Progenitor cell of endocrine pancreas (in vitro differentiated cells): ENCODE measurements at regions not wholly inside any gene's neighbourhood (a gene's known extent, or its start where the extent isn't known, plus 50 kb on each side); places are given as distances from the start of the nearest gene placed in this dataset.

Experiments used
- DNase-seq: peaks from one replicate; pipeline ENCODE4 v3.0.0; 2021; ENCODE audit warnings: low spot score; ENCODE audit not compliant: unreplicated experiment
- H3K27ac Mint-ChIP-seq: 2 replicates; pipeline ENCODE4 v1.8.0; 2021; ENCODE audit warnings: mild to moderate bottlenecking, moderate library complexity, mixed read lengths
- H3K27me3 Mint-ChIP-seq: 2 replicates; pipeline ENCODE4 v1.8.0; 2021; ENCODE audit warnings: mixed read lengths
- H3K36me3 Mint-ChIP-seq: 2 replicates; pipeline ENCODE4 v1.8.0; 2022; ENCODE audit warnings: mixed read lengths; ENCODE audit not compliant: insufficient read depth
- H3K4me1 Mint-ChIP-seq: 2 replicates; pipeline ENCODE4 v1.8.0; 2021; ENCODE audit warnings: low read depth, mixed read lengths
- H3K4me3 Mint-ChIP-seq: 2 replicates; pipeline ENCODE4 v1.8.0; 2021; ENCODE audit warnings: low read depth, mild to moderate bottlenecking, moderate library complexity, mixed read lengths
- H3K9me3 Mint-ChIP-seq: 2 replicates; pipeline ENCODE4 v1.8.0; 2021; ENCODE audit warnings: low read depth, mixed read lengths
- CTCF ChIP-seq: fragments of 200-600 bp; sonication (generic); IDR thresholded peaks from one replicate; pipeline ENCODE4 v1.5.0; 2021; ENCODE audit warnings: antibody characterized with exemption, mild to moderate bottlenecking; ENCODE audit not compliant: unreplicated experiment

DNA sequence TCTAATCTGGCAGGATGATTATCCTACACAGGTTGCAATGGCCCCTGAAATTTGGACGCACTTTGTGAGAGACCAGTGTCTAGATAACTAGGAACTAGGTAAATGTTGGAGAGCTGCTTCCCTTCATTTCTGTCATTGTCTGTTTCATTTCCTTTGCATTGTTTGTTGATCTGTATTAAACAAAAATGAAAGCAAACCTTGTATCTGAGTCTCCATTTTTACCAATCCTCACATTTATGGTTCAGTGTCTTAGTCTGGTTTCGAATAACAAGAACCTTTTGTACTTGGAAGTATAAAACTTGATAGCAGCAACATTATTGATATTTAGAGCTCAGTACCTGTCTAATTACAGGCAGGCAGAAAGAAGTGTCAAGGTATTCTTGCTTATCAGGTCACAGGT is 105.5 kb downstream of the MRPS30 start:
- Mint-ChIP-seq H3K36me3 (no peaks in the 10 kb centered on the region), H3K4me3 (no peak overlapping the region)

GRCh38 chr5:44919560-44919959 is 110.8 kb downstream of the MRPS30 start:
- no peak overlapping the region for H3K27ac Mint-ChIP-seq
- no peaks in the 10 kb centered on the region for H3K27me3 Mint-ChIP-seq
- no peak for TF ChIP-seq CTCF
- H3K4me3 Mint-ChIP-seq = no peak overlapping the region
- H3K36me3 Mint-ChIP-seq = no peaks in the 10 kb centered on the region
- H3K4me1 Mint-ChIP-seq = no peaks in the 10 kb centered on the region
- DNase-seq = no peak
- peaks cover 3% of the 10 kb centered on the region for H3K9me3 Mint-ChIP-seq

More for the DNA sequence above, 105.5 kb downstream of the MRPS30 start:
- no peaks in the 10 kb centered on the region for H3K9me3 Mint-ChIP-seq
- no peak overlapping the region for H3K27ac Mint-ChIP-seq
- TF ChIP-seq CTCF = no peak
- no peaks in the 10 kb centered on the region for H3K27me3 Mint-ChIP-seq
- H3K4me1 Mint-ChIP-seq = no peaks in the 10 kb centered on the region
- no peak for DNase-seq

- no peak overlapping the region for H3K4me3 Mint-ChIP-seq
- TF ChIP-seq CTCF = no peak
- H3K27me3 Mint-ChIP-seq = no peaks in the 10 kb centered on the region
- H3K36me3 Mint-ChIP-seq = no peaks in the 10 kb centered on the region
- no peak for DNase-seq
- H3K9me3 Mint-ChIP-seq = no peaks in the 10 kb centered on the region
- H3K4me1 Mint-ChIP-seq = no peaks in the 10 kb centered on the region
- H3K27ac Mint-ChIP-seq = no peak overlapping the region
Measured at GRCh38 chr5:44927115-44927733, 118.5 kb downstream of the MRPS30 start.

- Mint-ChIP-seq H3K27ac (no peak overlapping the region), H3K4me3 (no peak overlapping the region), H3K36me3 (no peaks in the 10 kb centered on the region), H3K9me3 (peaks cover 7% of the 10 kb centered on the region), H3K4me1 (no peaks in the 10 kb centered on the region), H3K27me3 (no peaks in the 10 kb centered on the region)
- no peak for TF ChIP-seq CTCF
- no peak for DNase-seq
Measured at GRCh38 chr5:44932922-44933585, 124.3 kb downstream of the MRPS30 start.

- DNase-seq = no peak
- H3K4me3 Mint-ChIP-seq = no peak overlapping the region
- no peak overlapping the region for H3K27ac Mint-ChIP-seq
- no peaks in the 10 kb centered on the region for H3K27me3 Mint-ChIP-seq
- peaks cover 7% of the 10 kb centered on the region for H3K9me3 Mint-ChIP-seq
- TF ChIP-seq CTCF = no peak
- no peaks in the 10 kb centered on the region for H3K36me3 Mint-ChIP-seq
- no peaks in the 10 kb centered on the region for H3K4me1 Mint-ChIP-seq
Measured at GRCh38 chr5:44933686-44934085, 124.9 kb downstream of the MRPS30 start.
